CD14-positive monocyte (primary cell): ENCODE measurements at regions not wholly inside any gene's neighbourhood (a gene's known extent, or its start where the extent isn't known, plus 50 kb on each side); places are given as distances from the start of the nearest gene placed in this dataset.

ENCODE experiments used
- DNase-seq, 3 donors: peaks; one replicate each; pipeline ENCODE4 v3.0.0-alpha.2; 2011 to 2022
- H2AFZ ChIP-seq: 2 replicates; pipeline ENCODE4 v1.6.0; 2012; ENCODE audit warnings: mild to moderate bottlenecking, low read depth, low read length, inconsistent platforms; ENCODE audit not compliant: insufficient read depth, poor library complexity, severe bottlenecking
- H3K27ac ChIP-seq, 2 donors: 1 replicate in 1 of 2; 2 replicates in 1 of 2; pipeline ENCODE4 v1.5.1; 2012 to 2013; ENCODE audit warnings: low read length in 2 of 2, control low read depth in 1 of 2, inconsistent platforms in 1 of 2, low read depth in 1 of 2, mild to moderate bottlenecking in 1 of 2
- H3K27me3 ChIP-seq, 2 donors: one replicate each; pipeline versions ENCODE4 v1.6.0 to v1.6.1; 2011 to 2013; ENCODE audit warnings: low read length in 2 of 2; ENCODE audit not compliant: control insufficient read depth in 2 of 2, insufficient read depth in 2 of 2
- H3K36me3 ChIP-seq, 2 donors: replicated peaks in 1 of 2; 1 replicate in 1 of 2; 2 replicates in 1 of 2; pipeline versions ENCODE4 v1.5.1 to v1.6.1; 2012 to 2013; ENCODE audit warnings: low read length in 2 of 2, control low read depth in 1 of 2, inconsistent platforms in 1 of 2, mild to moderate bottlenecking in 1 of 2; ENCODE audit not compliant: insufficient read depth in 2 of 2, control insufficient read depth in 1 of 2
- H3K4me1 ChIP-seq, 2 donors: 1 replicate in 1 of 2; 2 replicates in 1 of 2; pipeline versions ENCODE4 v1.5.1 to v1.6.1; 2012 to 2013; ENCODE audit warnings: low read length in 2 of 2, control low read depth in 1 of 2, inconsistent platforms in 1 of 2, mild to moderate bottlenecking in 1 of 2, moderate library complexity in 1 of 2; ENCODE audit not compliant: insufficient read depth in 2 of 2, control insufficient read depth in 1 of 2
- H3K4me2 ChIP-seq: replicated peaks from 2 replicates; pipeline ENCODE3; 2012; ENCODE audit warnings: low read length, moderate library complexity, mild to moderate bottlenecking; ENCODE audit not compliant: poor library complexity, severe bottlenecking; ENCODE audit errors: extremely low read depth
- H3K4me3 ChIP-seq, 3 experiments: fragments of 200-600 bp in 1 of 3; sonication (generic) in 1 of 3; replicated peaks in 1 of 3; 1 replicate in 2 of 3; 2 replicates in 1 of 3; pipeline ENCODE4 v1.5.1; 2011 to 2013; ENCODE audit warnings: low read length in 3 of 3, mild to moderate bottlenecking in 3 of 3, control low read depth in 2 of 3, low read depth in 2 of 3, inconsistent platforms in 1 of 3, moderate library complexity in 1 of 3
- H3K79me2 ChIP-seq: 2 replicates; pipeline ENCODE4 v1.6.0; 2012; ENCODE audit warnings: mild to moderate bottlenecking, control low read depth, inconsistent platforms, low read length, moderate library complexity; ENCODE audit not compliant: insufficient read depth
- H3K9ac ChIP-seq: 2 replicates; pipeline ENCODE4 v1.6.0; 2017; ENCODE audit warnings: low read length, mild to moderate bottlenecking; ENCODE audit not compliant: insufficient read depth, poor library complexity, severe bottlenecking
- H3K9me3 ChIP-seq, 2 donors: replicated peaks in 1 of 2; 1 replicate in 1 of 2; 2 replicates in 1 of 2; pipeline versions ENCODE4 v1.5.1 to v1.6.1; 2012 to 2013; ENCODE audit warnings: low read length in 2 of 2, control low read depth in 1 of 2; ENCODE audit not compliant: control insufficient read depth in 1 of 2, insufficient read depth in 1 of 2
- H4K20me1 ChIP-seq: 2 replicates; pipeline ENCODE4 v1.6.0; 2012; ENCODE audit warnings: mild to moderate bottlenecking, low read length, control low read depth, moderate library complexity; ENCODE audit not compliant: insufficient read depth
- H3K27ac Mint-ChIP-seq, 7 donors: one replicate each; pipeline ENCODE4 v1.8.0; 2020; ENCODE audit warnings: mild to moderate bottlenecking in 7 of 7, mixed read lengths in 7 of 7, moderate library complexity in 6 of 7, inconsistent platforms in 2 of 7
- H3K27me3 Mint-ChIP-seq, 3 donors: one replicate each; pipeline ENCODE4 v1.8.0; 2021 to 2022; ENCODE audit warnings: low read depth in 3 of 3, mild to moderate bottlenecking in 3 of 3, mixed read lengths in 3 of 3, moderate library complexity in 3 of 3, inconsistent platforms in 1 of 3
- H3K36me3 Mint-ChIP-seq, 2 donors: one replicate each; pipeline ENCODE4 v1.8.0; 2020; ENCODE audit warnings: mixed read lengths in 2 of 2, inconsistent platforms in 1 of 2, mild to moderate bottlenecking in 1 of 2
- H3K4me1 Mint-ChIP-seq: one replicate; pipeline ENCODE4 v1.8.0; 2020; ENCODE audit warnings: mild to moderate bottlenecking, mixed read lengths
- H3K4me3 Mint-ChIP-seq, 2 donors: one replicate each; pipeline ENCODE4 v1.8.0; 2020; ENCODE audit warnings: mild to moderate bottlenecking in 2 of 2, mixed read lengths in 2 of 2, moderate library complexity in 1 of 2
- H3K9me3 Mint-ChIP-seq, 7 donors: one replicate each; pipeline ENCODE4 v1.8.0; 2020 to 2022; ENCODE audit warnings: mixed read lengths in 7 of 7, mild to moderate bottlenecking in 6 of 7, moderate library complexity in 6 of 7, inconsistent platforms in 2 of 7
- CTCF ChIP-seq: fragments of 200-600 bp; IDR thresholded peaks from one replicate; pipeline ENCODE4 v1.8.0; 2022; ENCODE audit warnings: antibody characterized with exemption, mild to moderate bottlenecking
- WGBS: methylation state at CpG from one replicate; pipeline ENCODE4 v1.1.5; 2013; ENCODE audit warnings: missing lambda C conversion rate; ENCODE audit not compliant: insufficient coverage; 5-methylcytosine and 5-hydroxymethylcytosine counted together
- intact Hi-C, 2 donors: fragments of 100-400 bp; cut with micrococcal nuclease; formaldehyde crosslinking; loops; one replicate each; pipeline versions ENCODE4 v1.15.0 to v1.15.1; 2023

GRCh38 chr10:78974617-78975317 is 94.0 kb upstream of the ZMIZ1 start:
- peaks cover 44% of the 10 kb centered on the region for H3K4me1 Mint-ChIP-seq
- TF ChIP-seq CTCF = peak; percentile 22
- H3K27ac Mint-ChIP-seq = peak overlapping the region; percentile 96 to 100 (median 99)
- peaks cover 0 to 2% of the 10 kb centered on the region in 2 donors for H3K36me3 Mint-ChIP-seq
- Histone ChIP-seq H3K4me3 (peak overlapping the region in 2 of 3 experiments; percentile 44 to 73), H3K9ac (peak overlapping the region; percentile 86), H3K27ac (peak overlapping the region; percentile 66 to 92), H3K4me2 (peak overlapping the region; percentile 63), H3K4me1 (peaks cover 28 to 36% of the 10 kb centered on the region in 2 donors), H2AFZ (no peak overlapping the region), H3K27me3 (no peaks in the 10 kb centered on the region), H3K36me3 (no peaks in the 10 kb centered on the region), H3K9me3 (no peaks in the 10 kb centered on the region), H4K20me1 (no peaks in the 10 kb centered on the region), H3K79me2 (no peaks in the 10 kb centered on the region)
- peak overlapping the region; percentile 89 to 99 for H3K4me3 Mint-ChIP-seq
- peaks cover 4 to 21% (median 7%) of the 10 kb centered on the region in 3 donors for H3K27me3 Mint-ChIP-seq
- WGBS = 20% methylated on average over 9 of the region's 15 CpGs
- intact Hi-C loops = loop anchor here (5.0 to 10.0 kb wide), 5 partner anchors 93 to 270 kb away; partner anchors contain the start of gene ZMIZ1 (in 1 of the 2)
- no peaks in the 10 kb centered on the region for H3K9me3 Mint-ChIP-seq
- DNase-seq = peak; percentile 94 to 99 (median 95)

GRCh38 chr10:78975926-78976325 is 92.8 kb upstream of the ZMIZ1 start:
- whole genome bisulfite sequencing = 83% methylated on average over 5 of the region's 5 CpGs
- Mint-ChIP-seq H3K4me3 (no peak overlapping the region), H3K9me3 (no peaks in the 10 kb centered on the region), H3K4me1 (peaks cover 50% of the 10 kb centered on the region), H3K27me3 (peaks cover 4 to 23% (median 10%) of the 10 kb centered on the region in 3 donors), H3K36me3 (peaks cover 0 to 2% of the 10 kb centered on the region in 2 donors), H3K27ac (peak overlapping the region in 6 of 7 donors; percentile 76 to 99 (median 98))
- Histone ChIP-seq H2AFZ (no peak overlapping the region), H3K36me3 (no peaks in the 10 kb centered on the region), H3K4me2 (no peak overlapping the region), H3K27me3 (no peaks in the 10 kb centered on the region), H3K4me3 (no peak overlapping the region), H3K27ac (no peak overlapping the region), H4K20me1 (no peaks in the 10 kb centered on the region), H3K79me2 (no peaks in the 10 kb centered on the region), H3K9me3 (no peaks in the 10 kb centered on the region), H3K9ac (no peak overlapping the region), H3K4me1 (peaks cover 28 to 38% of the 10 kb centered on the region in 2 donors)
- DNase-seq = peak in 1 of 3 donors; percentile 35
- intact Hi-C loops = loop anchor here (10.0 kb wide), 3 partner anchors 109 to 269 kb away; no protein-coding TSS in a partner anchor
- no peak for TF ChIP-seq CTCF
